SW480 (cell line): ENCODE measurements at regions not wholly inside any gene's neighbourhood (a gene's known extent, or its start where the extent isn't known, plus 50 kb on each side); places are given as distances from the start of the nearest gene placed in this dataset.
"Not testable (repeated sequence)": the region's sequence is repeated elsewhere in the genome, so short reads cannot be mapped to it uniquely, and the experiment has no call there.

Source experiments
- DNase-seq: peaks from one replicate; pipeline ENCODE4 v3.0.0-alpha.2; 2016; ENCODE audit warnings: low spot score

- DNase-seq, result no peak
Measured at GRCh38 chr6:43884652-43885022, 114.6 kb downstream of the VEGFA start.

- DNase-seq, result no peak
Measured at GRCh38 chr6:43883847-43884651, 114.0 kb downstream of the VEGFA start.

- DNase-seq, result not testable (repeated sequence)
Measured at GRCh38 chr6:43882690-43883448, 112.9 kb downstream of the VEGFA start.

- no peak for DNase-seq
Measured at GRCh38 chr6:43880236-43881137, 110.5 kb downstream of the VEGFA start.

- DNase-seq, result no peak
Measured at GRCh38 chr6:43879722-43880121, 109.7 kb downstream of the VEGFA start.

GRCh38 chr6:43878823-43879495 is 108.9 kb downstream of the VEGFA start:
- DNase-seq, result no peak

- DNase-seq, result no peak
Measured at GRCh38 chr6:43878127-43878634, 108.2 kb downstream of the VEGFA start.

GRCh38 chr6:43877463-43878126 is 107.6 kb downstream of the VEGFA start:
- DNase-seq, result no peak

- DNase-seq, result no peak
Measured at GRCh38 chr6:43877036-43877435, 107.0 kb downstream of the VEGFA start.

- no peak for DNase-seq
Measured at GRCh38 chr6:43876602-43877001, 106.6 kb downstream of the VEGFA start.

- DNase-seq, result no peak
Measured at GRCh38 chr6:43875849-43876572, 106.0 kb downstream of the VEGFA start.

GRCh38 chr6:43874814-43875590 is 105.0 kb downstream of the VEGFA start:
- no peak for DNase-seq

GRCh38 chr6:43873806-43874714 is 104.0 kb downstream of the VEGFA start:
- no peak for DNase-seq

- DNase-seq, result no peak
Measured at GRCh38 chr6:43871933-43872332, 101.9 kb downstream of the VEGFA start.

- DNase-seq, result no peak
Measured at GRCh38 chr6:43871284-43871683, 101.3 kb downstream of the VEGFA start.

GRCh38 chr6:43870660-43871061 is 100.7 kb downstream of the VEGFA start:
- DNase-seq, result no peak

- no peak for DNase-seq
Measured at GRCh38 chr6:43869792-43870659, 100.0 kb downstream of the VEGFA start.
